ENCODE measurements at regions not wholly inside any gene's neighbourhood (a gene's known extent, or its start where the extent isn't known, plus 50 kb on each side); places are given as distances from the start of the nearest gene placed in this dataset.
"Not testable (repeated sequence)": the region's sequence is repeated elsewhere in the genome, so short reads cannot be mapped to it uniquely, and the experiment has no call there.

DNA sequence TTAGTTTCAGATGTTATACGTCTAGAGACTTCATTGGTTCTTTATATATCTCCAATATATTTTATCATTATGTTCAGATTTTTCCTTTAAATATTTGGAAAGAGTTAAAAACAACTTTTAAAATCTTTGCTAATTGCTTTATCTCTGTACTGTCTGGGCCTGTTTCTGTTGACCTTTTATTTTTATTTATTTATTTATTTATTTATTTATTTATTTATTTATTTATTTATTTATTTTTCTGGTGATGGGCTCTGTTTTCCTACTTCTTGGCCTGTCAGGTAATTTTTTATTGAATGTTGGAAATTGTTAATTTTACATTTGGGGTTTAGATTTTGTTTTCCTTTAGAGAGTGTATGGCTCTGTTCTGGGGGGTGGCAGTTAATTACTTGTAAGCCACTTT, 279.7 kb upstream of the KAZN start:
- no peak for FAIRE-seq

DNA sequence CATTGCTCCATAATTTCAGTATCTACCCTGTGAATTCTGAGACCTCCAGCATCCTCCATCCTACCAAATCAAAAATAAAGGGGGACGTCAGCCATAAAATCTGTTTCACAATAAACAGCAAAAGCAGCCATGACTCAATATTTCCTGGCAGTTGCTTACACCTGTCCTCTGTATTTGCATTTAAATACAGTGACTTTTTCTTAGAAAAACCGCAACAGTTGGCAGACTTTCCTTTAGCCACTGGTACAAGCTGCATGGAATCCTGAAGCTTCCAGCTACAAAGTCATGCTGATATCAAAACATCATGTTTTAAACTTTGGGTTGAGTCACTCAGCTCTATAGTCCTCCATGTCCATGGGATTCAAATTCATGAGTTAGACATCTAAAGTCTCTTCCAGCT, 278.0 kb upstream of the KAZN start:
- no peak for FAIRE-seq

DNA sequence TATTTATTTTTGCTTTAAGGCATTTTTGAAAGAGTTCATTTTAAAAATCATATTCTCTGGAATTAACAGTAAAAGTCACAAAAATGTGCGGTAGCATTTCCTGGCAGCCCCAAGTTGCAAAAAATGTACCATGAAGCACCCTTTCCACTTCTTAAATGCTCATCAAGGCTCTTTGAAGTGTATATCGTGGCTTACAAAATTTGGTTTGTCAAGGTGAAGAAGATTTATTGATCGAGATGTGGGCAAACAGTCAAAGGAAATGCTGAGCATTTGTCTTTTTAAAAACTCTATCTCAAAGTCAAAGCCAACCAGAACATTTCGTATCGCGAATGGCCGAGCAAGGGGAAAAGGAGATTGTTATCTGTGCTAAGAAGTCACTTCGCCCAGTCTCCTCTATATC, 277.5 kb upstream of the KAZN start:
- no peak for FAIRE-seq

DNA sequence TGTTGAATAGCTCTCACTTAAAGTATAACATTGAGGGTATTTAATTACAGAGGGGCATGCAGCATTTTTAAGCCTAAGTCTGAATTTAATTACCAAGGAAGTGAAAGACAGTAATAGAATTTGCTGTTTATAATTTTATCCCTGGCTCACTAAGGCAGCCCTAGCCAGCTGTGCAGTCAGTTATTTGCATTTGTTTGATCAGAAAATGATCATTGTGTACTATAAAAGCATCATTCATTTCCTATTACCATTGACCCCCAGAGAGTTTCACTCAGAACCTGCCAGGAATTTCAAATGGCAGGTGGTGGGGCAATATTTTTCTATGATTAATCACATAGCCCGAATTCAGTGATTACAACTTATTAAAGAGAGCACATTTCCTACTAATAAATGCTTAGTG, 277.1 kb upstream of the KAZN start:
- FAIRE-seq = no peak

DNA sequence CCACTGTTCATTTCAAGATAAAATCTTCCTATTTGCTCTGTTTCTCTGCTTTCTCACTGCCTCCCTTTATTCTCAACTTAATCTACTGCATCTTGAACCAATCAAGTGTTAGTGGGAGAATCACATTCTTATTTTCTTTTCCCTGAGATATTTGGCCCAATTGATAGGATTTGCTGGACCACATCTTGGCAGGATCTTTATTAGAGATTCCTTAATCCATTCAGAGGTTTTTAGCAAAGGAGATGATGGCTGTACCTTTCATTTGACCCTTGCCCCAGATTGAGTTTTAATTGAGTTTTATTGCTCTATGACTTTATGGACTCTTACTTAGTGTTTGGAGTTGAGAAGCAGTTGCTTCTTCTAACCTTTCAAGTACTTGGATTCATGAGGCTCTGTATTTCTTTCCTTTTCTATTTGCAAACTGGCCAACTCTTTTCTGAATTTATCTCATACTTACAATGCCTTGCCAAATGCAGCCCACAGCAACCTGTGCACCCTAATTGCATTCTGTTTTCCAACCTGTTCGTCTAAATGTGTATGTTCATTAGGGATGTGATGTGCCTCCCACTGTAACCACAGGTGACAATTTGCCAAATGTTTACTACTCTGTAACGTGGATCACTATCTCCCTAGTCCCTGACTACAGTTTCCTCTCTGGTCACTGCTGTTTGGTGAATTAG, 274.8 kb upstream of the KAZN start:
- FAIRE-seq = no peak

DNA sequence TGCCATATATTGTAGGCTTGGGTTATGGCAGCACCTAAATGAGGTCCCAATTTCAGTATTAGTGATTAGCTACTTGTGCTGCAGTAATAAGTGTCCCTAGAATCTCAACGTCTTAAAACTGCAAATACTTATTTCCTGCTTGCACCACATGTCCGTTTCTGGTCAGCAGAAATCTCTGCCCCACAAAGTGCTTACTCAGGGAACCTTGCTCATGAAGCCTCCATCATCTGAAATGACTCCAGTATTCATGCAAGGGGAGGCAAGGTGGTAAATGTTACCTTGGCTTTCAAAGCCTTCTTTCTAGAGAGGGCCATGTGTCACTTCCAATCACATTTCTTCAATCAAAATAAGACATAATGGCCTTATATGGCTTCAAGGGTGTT, 274.2 kb upstream of the KAZN start:
- no peak for FAIRE-seq

DNA sequence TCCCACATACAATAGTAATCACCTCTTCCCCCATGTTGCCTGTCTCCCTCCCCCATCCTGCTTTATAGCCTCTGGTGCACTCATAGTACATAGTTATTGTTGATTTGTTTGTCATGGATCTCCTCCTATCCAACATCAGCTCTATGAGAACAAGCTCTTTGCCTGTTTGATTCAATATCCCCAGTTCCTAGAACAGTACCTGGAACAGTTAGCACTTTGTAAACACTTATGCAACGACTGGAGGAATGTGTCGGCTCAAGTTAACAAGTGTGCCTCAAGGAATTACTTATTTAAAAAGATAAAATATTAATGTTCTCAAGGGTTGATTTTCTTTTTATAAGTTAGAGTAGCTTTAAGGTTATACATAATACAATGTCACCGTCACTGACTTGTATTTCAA, 271.6 kb upstream of the KAZN start:
- FAIRE-seq = no peak

DNA sequence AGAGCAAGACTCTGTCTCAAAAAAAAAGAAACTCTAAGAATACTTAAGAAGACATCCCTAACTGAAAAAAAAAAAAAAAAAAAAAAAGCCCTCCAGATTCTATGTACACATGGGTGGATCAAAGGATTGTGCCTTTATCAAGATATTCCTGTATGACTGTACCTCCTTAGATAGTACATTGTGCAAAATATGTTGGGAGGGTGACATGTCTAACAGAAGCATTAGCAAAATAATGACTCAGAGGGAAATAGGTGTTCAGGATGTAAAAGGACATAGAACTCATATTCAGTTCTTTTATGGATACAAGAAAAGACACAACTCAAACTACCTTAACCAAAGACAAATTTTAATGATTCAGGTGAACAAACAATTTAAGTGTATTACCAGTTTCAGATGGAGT, 269.8 kb upstream of the KAZN start:
- no peak for FAIRE-seq

DNA sequence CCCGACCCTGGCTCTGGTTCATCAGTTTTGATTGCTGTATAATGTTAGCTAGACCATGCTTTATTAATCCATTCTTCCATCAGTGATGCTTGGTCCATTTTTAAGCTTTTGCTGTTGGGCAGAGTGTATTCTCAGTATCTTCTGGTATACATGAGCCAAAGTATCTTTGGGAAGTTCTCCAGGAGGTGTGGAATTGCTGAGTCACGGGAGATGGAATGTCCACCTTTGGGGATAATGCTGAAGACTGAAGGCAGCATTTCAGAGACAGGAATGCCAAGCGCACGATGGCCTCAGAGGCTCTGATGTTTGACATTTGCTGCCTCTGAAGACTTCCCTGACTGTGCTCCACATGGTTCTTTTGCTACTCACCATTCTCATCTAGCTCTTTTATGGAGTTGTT, 266.3 kb upstream of the KAZN start:
- FAIRE-seq = no peak

DNA sequence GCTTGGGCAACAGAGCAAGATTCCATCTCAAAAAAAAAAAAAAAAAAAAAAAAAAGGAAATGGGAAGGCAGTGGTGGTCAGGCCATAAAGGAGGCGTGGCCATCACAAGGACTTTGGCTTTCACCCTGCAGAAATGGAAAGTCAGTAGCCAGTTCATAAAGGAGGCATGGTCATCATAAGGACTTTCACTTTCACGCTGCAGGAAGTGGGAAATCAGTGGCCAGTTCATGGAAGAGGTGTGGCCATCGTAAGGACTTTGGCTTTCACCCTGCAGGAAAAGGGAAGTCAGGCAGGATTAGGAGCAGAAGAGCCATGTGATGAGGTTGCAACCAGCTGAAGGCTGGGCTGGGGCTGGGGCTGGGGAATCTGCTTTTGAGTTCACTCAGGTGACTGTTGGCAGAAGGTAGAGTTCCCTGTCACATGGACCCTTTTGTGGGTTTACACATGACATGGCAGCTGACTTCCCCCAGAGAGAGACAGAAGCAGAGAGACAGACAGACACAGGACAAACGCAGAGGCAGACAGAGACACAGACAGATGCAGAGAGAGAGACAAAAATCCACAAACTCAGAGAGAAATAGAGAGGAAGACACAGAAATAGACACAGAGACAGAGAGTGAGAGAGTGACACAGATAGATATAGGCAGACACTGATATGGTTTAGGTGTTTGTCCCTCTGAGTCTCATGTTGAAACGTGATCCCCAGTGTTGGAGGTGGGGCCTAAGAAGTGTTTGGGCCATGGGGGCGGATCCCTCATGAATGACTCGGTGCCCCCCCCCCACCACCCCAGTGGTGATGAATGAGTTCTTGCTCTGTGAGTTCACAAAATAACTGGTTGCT, 263.9 kb upstream of the KAZN start:
- no peak for FAIRE-seq

DNA sequence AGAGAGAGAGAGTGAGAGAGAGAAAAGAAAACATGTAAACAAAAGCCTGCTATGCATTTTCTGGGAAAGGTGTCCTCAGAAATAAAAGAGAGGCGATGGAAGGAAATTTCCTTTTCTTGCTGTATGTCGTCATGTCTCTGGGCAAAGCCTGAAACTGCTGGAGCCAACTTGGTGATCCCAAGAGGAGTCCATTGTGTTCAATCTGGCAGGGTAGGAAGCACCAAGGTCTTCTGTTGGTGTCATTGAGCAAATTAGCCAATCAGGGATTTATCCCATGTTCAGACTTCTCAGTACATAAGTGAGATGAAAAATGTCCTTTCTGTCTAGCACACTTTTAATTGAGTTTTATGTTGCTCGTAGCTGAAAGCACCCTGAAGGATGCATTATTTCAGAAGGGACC, 260.0 kb upstream of the KAZN start:
- FAIRE-seq = no peak

DNA sequence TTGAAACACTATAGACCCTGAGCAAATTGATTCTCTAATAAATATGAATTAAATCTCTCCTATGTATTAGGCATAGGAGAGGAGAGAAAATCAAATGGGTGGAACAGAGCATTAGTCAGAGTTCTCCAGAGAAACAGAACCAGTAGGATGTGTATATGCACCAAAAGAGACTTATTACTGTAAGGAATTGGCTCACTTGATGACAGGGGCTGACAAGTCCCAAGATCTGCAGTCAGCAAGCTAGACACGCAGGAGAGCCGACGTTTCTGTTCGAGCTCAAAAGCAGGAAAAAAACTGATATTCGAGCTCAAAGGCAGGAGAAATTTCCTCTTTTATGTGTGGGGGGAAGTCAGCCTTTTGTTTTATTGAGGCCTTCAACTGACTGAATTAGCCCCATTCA, 259.2 kb upstream of the KAZN start:
- no peak for FAIRE-seq

DNA sequence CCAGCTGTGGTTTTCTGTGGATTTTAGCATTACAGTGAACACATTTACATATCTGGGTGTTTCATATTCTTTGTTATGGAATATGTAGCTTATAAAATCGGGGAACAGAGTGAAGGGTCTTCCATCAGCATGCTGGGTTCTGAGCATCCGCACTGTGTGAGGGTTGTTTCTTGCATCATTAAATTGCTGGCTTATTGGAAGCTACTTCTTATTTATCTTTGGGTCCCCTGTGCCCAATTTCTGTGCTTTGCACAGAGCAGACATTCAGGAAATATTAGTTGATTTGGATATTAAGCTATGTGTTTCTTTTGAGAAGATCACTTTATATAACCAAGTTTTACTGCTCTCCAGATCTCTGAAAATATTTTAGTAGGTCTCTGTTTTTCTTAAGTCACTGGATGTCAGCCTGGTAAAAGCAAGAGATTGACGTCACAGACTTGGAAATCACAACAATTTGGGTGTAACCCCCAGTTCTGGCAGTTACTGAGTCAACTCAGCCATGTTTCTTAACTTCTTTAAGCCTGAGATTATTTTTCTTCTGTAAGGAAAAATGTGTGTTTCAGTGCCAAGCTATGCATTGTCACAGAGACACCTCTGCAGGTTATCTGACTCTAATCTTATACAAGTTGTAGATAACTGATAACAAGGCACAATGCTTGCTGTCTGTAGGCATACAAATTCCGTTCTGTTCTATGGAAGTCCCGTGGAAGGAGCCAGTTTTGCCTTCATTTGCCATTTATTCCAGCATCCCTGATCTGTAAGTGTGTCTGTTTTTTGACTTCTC, 258.3 kb upstream of the KAZN start:
- FAIRE-seq = no peak

DNA sequence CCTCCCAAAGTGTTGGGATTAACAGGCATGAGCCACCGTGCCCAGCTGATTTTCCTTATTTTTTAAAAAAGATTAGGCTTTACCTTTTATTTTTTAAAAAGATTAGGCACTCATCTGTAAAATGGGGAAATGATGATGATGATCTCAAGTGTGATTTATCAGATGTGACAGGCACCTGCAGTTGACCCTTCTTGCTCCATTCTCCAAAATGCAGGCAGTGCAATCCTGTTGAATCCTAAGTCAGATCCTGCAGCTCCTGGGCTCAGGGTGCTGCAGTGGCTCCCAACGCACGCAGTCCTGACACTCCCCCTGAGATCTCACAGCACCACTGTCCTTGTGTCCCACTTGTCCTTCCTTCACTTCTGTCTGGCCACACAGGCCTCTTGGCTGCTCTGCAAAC, 257.3 kb upstream of the KAZN start:
- no peak for FAIRE-seq

DNA sequence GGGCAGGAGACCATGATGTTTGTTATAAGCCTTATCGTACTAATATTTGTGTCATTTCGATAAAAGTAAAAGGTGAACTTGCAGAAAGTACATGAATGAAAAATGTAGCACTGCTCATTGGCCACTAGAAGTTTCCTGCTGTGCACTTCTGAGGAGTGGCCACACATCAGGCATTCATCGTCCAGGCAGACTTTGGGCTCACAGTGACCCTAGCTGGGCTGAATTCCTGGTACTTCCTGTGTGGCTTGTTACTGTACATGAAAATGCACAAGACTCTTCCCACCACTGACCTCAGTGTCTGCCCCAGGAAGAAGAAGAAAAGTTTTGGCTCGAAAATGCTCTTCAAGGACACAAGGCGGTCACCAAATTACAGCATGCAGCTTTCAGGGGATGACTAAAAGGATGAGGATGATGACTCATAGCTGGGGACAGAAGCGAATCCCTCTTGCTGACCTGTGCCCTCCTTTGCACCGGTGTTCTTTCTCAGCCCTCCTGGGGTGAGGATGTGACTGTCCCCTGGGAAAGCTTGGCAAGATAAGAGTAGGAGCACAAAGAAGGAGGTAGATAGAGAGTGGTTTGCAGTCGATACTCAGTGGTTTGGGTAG, 252.4 kb upstream of the KAZN start:
- FAIRE-seq = no peak

DNA sequence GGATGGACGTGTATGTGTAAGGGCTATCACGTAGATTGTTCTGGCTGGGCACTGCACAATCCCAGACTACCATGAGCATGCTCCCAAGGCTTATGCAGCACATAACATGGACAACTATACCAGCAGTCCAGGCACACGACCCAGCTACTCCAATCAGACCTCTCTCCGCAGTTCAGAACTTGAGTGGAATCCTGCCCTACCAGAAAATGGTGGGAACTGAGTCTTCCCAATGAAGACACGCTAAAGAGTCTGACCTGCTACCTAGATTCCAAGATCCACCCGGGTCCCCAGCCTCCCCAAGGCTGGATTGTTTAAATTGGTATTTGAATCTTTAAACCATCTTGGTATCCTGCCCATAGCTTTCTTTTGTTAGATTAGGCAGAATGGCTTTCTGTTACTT, 251.3 kb upstream of the KAZN start:
- FAIRE-seq = no peak

DNA sequence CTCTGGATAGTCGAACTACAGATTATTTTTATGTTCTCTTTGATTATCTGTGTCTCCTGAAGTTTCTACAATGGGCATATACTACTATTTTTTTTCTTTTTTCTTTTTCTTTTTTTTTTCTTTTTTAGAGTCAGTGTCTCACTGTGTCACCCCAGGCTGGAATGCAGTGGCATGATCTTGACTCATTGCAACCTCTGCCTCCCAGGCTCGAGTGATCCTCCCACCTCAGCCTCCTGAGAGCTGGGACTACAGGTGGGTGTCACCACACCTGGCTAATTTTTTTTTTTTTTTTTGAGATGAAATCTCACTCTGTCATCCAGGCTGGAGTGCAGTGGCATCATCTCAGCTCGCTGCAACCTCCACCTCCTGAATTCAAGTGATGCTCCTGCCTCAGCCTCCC, 250.7 kb upstream of the KAZN start:
- no peak for FAIRE-seq

DNA sequence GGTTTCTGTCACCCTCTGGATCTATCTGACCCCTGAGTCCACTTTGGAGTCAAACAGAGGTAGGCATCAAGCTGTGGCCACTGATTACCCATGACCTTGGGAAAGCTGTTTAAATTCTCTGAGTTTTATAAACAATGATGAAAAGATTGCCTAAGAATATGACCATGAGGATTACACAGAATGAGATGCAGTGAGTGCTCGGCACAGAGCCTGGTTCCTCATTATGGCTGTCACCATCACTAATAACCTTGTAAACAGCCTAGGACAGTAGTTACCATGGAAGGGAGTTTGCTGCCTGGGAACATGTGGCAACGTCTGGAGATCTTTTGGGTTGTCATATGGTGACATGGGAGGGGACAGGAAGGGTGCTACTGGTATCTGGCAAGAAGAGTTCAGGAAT, 248.3 kb upstream of the KAZN start:
- FAIRE-seq = no peak

DNA sequence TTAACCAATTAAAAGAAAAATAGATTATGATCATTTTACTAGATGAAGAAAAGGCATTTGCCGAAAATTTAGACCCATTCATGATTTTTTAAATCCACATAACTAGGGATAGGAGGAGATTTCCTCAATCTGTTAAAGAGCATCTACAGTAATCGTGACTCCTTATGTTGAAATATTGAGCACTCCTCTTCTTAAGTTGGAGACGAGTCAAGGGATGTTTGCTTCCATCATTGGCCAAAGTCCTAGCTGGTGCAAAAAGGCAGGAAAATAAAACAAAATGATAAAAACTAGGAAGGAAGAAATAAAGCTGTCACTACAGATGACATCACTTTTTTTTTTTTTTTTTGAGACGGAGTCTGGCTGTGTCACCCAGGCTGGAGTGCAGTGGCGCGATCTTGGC, 245.6 kb upstream of the KAZN start:
- FAIRE-seq = no peak

DNA sequence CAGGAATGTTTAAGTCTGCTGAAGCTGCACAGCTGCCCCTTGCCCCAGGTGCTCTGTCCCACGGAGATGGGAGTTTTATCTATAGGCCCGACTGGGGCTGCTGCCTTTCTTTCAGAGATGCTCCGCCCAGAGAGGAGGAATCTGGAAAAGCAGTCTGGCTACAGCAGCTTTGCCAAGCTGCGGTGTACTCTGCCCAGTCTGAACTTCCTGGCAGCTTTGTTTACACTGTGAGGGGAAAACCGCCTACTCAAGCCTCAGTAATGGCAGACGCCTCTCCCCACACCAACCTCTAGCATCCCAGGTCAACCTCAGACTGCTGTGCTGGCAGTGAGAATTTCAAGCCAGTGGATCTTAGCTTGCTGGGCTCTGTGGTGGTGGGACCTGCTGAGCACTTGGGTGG, 237.5 kb upstream of the KAZN start:
- FAIRE-seq = not testable (repeated sequence)

DNA sequence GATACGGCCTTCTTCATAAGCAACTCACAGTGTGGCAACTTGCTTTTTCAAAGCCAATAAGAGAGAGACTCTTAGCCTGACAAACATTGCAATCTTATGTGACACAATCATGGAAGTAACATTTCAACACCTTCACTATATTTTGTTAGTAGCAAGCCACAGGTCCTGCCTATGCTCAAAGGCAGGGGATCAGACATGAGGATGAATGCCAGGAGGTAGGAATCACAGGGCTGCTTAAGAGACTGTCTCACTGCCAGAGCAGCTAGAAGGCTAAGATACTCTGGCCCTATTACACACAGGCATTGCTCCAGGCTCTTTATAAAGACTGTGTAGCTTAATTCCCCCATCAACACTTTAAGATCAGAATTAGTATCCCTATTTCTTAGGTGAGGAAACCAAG, 236.2 kb upstream of the KAZN start:
- no peak for FAIRE-seq

DNA sequence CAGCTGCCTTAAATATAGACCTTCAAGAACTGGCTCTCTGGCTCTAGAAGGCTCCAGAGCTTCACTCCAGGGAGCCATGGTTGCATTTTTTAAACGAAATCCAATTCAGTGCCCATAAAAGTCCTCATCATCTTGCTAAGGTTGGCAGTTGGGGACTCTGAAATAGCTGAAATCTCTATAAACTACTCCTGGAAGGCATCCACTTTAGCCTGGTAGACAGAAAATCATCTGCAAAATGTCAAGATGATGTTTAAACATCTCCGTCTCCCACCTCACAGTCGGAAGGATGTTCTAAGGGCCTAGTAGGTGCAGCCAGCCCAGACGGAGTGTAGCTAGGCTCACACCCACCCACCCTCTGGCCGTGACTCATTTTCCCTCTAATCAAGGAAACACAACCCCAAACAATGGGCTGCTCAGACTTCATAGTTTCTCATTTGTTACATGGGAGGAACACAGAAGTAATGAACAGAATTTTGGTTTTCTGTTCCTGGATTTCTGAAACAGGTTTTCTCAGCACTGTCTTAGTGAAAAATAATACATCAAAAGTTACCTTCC, 235.4 kb upstream of the KAZN start:
- FAIRE-seq = no peak

DNA sequence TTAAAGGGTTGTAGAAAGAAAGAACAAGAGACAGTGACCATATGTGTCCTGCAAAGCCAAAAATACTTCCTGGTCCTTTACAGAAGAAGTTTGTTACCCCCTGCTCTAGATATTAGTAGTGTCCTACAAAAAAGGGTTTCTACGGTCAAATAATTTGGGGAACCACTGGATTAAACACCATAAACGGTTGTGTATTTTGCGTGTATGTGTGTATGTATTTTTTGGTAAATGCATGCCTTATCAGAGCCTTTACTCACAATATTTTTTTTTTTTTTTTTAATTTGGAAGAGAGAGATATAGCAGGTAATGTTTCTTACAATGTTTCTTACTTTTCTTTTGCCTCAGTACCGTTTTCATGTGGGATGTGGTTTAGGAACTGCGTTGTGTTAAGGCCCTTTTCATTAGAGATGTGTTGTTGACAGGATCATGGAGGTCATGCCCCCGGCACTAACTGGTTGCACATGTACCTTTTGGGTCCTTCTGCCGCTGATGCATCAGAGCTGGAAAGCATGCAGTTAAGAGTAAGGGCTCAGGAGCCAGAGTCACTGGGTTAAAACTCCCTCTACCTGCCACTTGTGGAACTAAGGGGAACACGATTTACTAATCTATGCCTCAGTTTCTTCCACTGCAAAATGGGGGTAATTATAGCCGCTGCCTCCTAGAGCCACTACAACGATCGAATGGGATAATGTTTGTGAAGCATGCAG, 234.6 kb upstream of the KAZN start:
- FAIRE-seq = no peak
